Inferior parietal cortex (tissue), 1 donor: ENCODE measurements at regions not wholly inside any gene's neighbourhood (a gene's known extent, or its start where the extent isn't known, plus 50 kb on each side); places are given as distances from the start of the nearest gene placed in this dataset.

Source experiments
- DNase-seq: peaks from one replicate; pipeline ENCODE4 v3.0.0-alpha.2; 2016; ENCODE audit errors: extremely low spot score

DNA sequence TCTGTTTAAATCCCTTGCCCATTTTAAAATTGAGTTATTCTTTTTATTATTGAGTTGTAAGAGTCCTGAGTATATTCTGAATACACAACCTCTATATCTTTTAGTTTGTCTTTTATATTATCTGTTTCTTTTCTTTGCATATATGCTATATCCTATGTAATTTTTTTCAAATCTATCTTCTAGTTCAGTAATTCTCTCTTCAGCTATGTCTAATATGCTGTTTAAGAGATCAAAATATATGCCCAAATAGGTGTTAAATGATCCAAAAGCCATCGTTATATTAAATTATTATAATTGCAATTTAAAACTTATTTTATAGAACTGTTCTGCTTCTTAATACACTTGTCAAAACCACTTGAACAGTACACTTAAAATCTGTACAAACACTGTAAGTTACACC, 107.4 kb upstream of the TSPAN5 start:
- no peak for DNase-seq

DNA sequence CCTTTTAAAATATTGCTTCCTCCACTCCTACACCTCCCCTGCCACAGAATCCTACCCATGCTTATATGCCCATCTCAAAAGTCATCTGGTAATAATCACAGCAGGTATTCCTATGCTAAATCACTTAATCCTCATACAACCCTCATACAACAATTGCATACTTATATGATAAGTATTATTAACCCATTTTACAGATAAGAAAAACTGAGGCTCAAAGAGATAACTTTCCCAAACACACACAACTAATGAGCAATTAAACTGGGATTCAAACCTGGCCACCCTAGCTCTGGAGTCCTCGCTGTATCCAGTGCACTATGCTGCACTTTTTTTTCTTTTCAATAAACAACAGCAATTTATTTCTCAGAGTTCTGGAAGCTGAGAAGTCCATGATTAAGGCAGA, 99.8 kb upstream of the TSPAN5 start:
- no peak for DNase-seq

DNA sequence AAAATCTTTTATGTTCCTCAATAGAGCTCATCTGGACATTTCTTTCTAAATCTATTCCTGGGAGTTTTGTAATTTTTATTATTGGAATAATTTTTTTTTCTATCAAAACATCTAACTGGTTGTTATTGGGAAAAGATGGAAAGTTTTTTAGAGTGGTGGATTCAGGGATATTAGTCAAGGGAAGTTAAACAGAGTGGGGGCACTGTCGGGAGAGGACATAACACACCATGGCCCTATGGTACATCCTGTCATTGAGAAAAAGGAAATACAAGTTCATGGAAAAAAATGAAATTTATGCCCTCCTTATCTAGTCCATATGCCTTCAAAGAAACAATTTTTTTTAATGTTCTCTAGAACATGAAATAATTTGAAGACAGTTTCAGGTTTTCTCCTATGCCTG, 96.3 kb upstream of the TSPAN5 start:
- DNase-seq: no peak

DNA sequence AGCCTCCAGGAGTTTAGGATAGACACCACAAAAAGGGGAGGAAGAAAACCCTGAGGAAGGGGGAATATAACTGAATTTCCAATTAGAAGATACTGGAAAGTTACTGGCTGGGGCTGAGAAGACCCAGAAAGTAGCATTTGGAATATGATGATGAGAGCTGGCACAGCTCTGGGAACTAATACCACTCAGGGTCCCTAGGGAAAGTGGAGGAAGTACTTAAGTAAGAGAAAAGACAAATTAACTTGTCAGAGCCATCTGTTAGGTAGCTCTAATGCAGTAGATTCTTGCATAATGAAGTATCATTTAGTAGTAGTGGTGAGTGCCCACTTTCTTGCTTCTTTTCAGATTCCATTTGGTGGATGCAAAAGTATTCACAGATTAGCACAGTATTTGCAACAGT, 90.8 kb upstream of the TSPAN5 start:
- DNase-seq: no peak

DNA sequence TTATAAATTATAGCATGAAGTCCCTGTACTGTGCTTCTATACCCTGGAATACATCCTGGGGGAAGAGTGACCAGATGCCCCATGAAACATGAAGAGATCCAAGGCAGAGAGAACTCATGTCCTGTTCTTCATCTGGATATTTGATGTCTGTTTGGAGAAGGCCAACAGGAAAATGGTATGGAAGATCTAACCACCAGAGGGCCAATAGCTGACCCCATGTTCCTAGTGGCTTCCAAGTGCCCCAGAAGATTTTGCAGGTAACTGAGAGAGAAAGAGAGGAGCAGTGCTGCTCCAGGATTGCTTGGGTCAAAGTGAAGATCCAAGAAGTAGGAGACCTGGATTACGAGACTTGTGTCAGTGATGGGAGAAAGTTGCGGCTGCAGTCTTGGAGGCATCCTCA, 90.2 kb upstream of the TSPAN5 start:
- DNase-seq: no peak

DNA sequence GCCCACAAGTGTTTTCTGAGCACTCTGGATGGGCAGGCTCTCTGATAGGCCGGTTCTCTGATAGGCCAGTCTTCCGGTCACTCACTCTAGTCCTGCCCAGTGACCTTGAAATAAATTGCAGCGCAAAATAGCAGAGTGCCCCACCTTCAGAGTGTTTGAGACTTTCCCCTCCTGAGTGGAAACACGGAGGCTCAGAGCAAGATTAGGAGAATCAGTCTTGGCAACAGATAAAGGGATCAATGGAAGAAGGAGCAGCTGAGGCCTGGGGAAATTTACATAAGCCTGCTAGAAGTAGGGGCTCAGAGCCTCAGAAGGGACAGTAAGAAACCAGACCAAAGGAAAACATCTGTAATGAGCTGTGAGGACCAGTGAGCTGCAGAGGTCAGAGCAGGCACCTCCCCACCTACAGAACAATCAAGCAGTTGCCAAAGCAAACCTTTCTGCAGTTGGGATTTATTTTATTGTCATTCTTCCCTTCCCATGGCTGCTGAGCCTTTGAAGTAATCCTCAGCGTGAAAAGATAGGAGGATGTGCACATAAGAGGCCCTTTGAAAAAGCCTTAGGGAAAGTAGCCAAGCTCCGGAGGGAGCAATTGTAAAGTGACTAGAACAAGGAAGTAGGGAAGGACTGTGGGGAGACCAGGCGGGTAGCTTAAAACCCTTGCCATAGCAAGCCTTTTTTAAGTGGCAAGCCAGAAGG, 89.1 kb upstream of the TSPAN5 start:
- no peak for DNase-seq

DNA sequence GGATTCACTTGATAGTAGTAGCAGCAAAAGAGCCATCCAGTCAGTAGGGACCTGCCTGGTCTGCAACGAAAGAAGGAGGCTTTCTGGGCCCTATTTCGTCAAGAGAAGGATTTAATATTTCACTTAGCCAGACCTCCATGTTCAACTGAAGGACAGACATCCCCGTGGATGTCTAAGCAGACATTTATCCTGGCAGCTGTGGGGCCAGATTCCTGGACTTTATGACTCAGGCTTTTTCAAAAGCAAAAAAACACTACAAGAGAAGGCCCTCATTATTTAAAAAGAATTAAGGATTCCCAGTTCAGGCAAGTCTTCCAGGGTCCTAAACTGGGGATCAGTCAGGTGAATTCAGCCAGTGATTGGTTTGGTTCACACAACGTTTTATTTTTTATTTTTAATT, 88.5 kb upstream of the TSPAN5 start:
- no peak for DNase-seq

DNA sequence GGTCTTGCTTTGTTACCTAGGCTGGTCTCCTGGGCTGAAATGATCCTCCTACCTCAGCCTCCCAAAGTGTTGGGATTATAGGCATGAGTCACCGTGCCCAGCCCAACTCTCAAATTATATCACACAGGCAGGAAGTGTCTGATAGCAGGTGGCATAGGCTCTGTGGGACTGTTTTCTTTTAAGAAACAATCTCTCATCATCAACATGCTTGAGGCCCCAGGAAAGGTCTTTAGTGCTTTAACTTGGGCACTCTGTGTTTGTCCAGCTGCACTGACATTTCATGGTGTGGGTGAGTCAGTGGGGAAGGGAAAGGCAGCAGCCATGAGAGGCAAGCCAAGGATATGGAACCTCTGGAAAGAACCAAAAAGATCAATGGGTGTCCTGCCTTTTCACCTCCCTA, 88.1 kb upstream of the TSPAN5 start:
- no peak for DNase-seq

DNA sequence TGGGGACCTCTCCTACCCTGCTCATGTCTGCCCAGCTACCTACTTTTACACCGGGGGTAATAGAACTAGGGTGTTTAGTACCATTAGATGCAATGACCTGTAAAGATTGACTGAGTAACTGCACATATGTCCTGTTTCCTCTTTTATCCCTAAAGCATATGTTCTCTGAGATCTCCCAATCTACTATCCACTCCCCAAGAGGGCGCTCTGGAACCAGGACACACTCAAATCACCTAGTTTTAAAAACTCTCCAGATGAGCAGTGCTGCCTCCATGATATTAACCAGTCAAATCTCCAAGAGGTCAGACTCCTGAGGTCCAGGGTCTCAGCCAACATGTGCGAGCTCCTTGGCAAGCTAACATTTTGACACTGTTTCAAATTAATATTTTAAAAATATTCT, 87.0 kb upstream of the TSPAN5 start:
- DNase-seq: peak; percentile 10

DNA sequence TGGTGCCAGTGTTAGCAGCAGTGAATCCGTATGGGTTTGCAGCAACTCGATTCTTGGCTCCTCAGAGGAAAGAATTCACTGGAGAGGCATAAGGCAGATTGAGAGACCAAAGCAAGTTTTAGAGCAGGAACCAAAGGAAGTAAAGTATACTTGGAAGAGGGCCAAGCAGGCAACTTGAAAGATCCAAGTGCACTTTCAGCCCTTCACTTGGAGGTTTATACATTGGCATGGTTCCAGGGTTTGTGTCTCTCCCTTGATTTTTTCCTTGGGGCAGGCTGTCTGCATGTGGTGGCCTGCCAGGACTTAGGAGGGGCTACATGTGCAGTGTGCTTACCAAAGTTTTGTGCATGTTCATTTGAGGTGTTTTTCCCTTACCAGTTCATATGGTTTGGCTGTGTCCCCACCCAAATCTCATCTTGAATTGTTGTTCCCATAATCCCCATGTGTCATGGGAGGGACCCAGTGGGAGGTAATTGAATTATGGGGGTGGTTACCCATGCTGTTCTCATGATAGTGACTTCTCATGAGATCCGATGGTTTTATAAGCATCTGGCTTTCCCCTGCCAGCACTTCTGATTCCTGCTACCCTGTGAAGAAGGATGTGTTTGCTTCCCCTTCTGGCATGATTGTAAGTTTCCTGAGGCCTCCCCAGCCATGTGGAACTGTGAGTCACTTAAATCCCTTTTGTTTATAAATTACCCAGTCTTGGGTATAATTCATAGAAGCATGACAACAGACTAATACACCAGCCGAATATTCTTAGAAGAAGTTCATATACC, 86.2 kb upstream of the TSPAN5 start:
- DNase-seq: no peak

DNA sequence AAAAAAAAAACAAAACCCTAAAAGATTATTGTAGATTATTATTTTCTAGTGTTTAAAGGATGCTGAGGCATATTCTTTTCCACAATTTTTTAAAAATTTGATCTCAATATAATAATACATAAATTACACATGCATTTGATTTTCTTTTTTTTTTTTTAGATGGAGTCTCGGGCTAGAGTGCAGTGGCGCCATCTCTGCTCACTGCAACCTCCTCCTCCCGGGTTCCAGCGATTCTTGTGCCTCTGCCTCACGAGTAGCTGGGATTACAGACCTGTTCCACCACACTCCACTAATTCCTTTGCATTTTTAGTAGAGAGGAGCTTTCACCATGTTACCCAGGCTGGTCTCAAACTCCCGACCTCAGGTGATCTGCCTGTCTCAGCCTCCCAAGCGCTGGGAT, 83.5 kb upstream of the TSPAN5 start:
- DNase-seq: no peak

DNA sequence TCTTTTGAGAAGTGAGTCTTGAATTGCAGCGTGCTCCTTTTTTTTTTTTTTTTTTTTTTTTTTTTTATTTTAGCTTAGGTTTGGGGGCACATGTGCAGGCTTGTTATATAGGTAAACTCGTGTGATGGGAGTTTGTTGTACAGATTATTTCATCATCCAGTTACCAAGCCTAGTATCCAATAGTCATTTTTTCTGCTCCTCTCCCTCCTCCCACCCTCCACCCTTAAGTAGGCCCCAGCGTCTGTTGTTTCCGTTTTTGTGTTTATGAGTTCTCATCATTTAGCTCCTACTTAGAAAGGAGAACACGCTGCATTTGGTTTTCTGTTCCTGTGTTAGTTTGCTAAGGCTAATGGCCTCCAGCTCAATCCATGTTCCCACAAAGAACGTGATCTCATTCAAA, 81.3 kb upstream of the TSPAN5 start:
- DNase-seq: no peak

DNA sequence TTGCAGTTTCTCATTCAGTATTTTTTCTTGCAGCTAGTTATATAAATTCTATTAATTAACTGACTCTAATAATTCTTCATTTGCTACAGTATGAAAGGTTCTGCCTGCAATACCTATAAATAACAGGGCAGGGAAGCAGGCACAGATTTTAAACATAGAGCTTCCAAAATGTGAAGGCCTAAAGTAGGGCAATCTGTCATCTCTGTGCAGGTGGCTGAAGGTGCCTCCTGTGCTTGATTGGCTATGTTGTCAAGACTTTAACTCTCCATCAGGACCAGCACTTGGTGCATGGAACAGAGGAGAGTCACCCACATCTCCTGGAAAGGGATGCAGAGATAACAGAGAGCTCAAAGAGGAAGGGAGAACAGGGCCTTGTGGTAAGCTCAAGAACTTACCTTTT, 75.2 kb upstream of the TSPAN5 start:
- DNase-seq: no peak

DNA sequence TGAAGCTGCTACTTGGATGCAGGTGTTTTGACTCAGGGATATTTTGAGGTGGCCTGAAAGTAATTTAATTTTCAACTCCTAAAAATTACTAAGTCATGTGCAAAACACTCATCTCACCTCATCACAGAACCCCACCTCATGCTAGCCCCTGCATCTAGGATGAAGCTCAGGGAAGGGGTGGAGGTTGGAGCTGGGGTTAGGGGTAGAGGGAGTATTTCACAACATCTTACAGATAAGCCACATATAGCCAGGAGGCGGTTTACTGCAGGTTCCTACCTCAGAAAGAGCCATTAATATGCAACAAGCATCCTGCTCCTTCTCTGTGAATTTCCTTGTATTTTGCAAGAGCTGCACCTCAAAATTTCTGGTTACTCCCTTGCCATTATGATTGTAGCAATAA, 70.5 kb upstream of the TSPAN5 start:
- no peak for DNase-seq

DNA sequence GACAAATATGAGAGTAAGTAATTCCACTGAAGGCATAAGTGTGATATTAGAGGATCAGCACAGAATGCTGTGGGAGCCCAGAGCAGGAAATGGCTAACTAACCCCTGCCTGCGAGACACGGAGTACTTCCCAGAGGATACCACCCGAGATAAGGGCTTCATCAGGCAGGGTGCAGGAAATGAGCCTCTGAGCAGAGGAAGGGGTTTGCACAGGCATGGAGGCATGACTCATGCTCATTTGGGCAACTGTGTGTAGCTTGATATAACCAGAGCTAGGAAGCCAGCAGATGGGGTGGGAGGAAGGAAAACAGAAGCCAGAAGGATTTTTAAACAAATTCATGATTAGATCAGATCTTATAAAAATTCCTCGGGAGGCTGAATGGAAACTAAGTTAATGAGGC, 70.0 kb upstream of the TSPAN5 start:
- DNase-seq: peak; percentile 32

DNA sequence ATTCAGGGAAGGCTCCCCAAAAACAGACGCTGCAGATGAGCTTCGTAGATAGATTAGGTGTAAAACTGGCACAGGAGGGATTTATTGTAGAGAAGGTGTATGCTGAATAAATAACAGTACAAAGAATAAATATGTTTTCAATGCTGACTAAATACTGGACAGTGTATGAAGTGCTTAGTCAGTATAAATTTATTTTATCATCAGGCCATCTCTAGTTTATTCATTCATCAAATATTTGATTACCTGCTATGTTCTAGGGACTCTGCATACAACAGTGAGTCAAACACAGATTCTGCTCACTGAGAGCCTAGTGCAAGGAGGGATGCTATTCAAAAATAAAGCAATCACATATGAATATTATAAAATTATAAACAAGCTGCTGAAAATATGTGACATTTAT, 63.6 kb upstream of the TSPAN5 start:
- DNase-seq: no peak

DNA sequence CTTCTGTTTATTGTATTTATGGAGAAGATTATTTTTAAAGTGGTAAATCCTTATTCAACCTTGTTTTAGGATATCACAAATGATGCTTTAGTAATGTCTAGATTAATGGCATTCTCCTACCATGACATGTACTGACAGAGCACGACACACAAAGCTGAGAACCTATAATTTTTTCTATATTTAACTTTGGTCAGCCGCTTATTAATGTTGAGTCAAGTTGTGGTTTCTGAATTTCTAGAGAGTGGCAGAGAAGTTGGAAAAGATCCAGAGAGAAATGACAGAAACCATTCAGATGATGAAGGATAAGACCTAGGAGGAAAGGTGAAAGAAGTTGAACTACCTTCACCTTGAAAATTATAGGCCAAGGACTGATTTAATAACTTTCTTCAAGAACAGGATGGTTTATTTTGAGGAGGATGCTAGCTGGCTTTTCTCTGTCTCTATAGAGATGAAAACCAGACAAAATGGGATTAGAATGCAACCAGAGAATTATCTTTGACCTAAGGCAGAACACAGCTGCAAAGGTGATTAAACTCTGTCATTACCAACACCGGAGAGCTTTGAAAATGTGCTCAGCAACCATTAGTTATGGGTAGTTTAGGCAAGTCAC, 62.6 kb upstream of the TSPAN5 start:
- no peak for DNase-seq

DNA sequence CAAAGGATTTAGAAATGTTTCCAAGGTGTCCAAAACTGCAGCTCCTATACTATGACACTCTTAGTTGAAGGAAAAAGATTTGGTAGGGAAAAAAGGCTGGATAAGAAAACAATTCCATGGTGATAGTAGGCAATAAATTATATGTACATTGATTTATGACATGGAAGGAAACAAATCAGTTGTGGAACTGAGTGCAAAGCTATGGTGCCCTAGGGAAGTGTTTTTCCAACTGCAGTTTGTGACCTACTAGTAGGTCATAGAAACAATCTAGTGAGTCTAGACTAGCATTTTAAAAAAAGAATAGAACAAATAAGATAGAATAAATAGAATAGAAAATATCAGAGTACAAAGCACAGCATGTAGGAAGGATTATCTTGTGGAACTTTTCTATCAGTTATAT, 58.4 kb upstream of the TSPAN5 start:
- DNase-seq: no peak

DNA sequence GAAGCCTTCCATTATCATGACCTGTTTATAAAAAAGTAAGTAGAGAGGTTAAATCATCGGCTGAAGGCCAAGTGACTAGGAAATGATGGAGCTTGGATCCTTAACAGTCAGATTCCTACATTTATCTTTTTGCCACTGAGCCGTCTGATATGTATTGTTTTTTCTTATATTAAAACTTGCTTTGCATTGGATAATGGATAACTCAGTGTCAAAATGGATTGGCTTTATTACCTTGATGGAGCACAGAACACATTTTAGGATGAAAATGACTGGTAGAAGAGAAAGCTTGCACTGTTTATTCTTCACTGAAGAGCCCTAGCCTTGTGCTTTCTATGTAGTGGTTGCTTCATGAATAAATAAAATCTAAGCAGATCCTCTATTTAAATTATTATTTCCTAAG, 54.2 kb upstream of the TSPAN5 start:
- no peak for DNase-seq

DNA sequence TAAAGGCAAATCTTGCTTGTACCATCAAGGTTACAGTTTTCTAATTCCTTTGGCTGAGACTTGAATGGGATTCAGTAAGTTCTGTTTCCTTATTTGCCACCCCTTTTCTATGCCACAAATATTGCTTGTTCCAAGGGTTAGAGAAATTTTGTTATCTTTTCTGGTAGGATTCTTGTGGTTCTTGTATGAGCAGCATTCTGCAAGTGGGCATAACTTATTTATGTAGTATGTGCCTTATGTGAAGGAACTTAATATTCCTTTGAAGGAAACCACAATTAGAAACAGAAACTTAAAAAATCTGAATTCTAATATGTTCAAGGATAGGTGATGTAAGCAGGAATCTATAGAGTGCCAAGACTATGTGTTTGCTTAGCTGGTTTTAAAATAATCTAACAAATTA, 53.1 kb upstream of the TSPAN5 start:
- DNase-seq: no peak

DNA sequence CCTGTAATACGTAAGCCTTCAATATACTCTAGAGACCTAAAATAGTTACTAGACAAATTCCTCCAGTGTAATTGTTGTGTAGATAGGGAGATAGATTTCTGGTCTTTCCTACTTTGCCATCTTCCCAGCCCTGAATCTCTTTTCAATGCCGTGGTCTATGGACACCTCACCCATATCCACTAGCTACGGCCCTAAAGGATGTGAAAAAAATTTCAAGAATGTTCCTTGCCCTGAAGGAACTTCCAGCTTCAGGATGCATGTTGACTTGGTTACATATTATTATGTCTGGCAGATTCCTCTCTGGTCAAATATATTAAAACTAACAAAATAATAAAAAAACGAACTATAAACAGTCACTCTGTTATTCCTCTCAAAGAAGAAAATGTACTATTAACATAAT, 52.4 kb upstream of the TSPAN5 start:
- no peak for DNase-seq
